HepG2 (cell line): ENCODE measurements at regions not wholly inside any gene's neighbourhood (a gene's known extent, or its start where the extent isn't known, plus 50 kb on each side); places are given as distances from the start of the nearest gene placed in this dataset.
A peak's percentile ranks its signal among the peaks of the same experiment; 100 is the strongest.
"Not testable (repeated sequence)": the region's sequence is repeated elsewhere in the genome, so short reads cannot be mapped to it uniquely, and the experiment has no call there.

Experiments
- ARID5B ChIP-seq: IDR thresholded peaks from 2 replicates; pipeline ENCODE4 v1.4.0; 2020; ENCODE audit warnings: mild to moderate bottlenecking, missing genetic modification reagents
- BCL6 ChIP-seq: IDR thresholded peaks from 2 replicates; pipeline ENCODE4 v1.6.1; 2016; ENCODE audit warnings: missing genetic modification reagents, missing compliant biosample characterization
- ELF3 ChIP-seq: IDR thresholded peaks from 2 replicates; pipeline ENCODE4 v1.6.1; 2016; ENCODE audit warnings: missing genetic modification reagents, missing compliant biosample characterization
- FOXP4 ChIP-seq: sonication (generic); formaldehyde crosslinking; IDR thresholded peaks from 2 replicates; pipeline ENCODE4 v1.4.0; 2020; ENCODE audit warnings: missing genetic modification reagents
- GATAD2A ChIP-seq: IDR thresholded peaks from 2 replicates; pipeline ENCODE4 v1.6.1; 2016
- HNF4A ChIP-seq: sonication (generic); formaldehyde crosslinking; IDR thresholded peaks from 2 replicates; pipeline ENCODE4 v1.4.0; 2020; ENCODE audit warnings: missing genetic modification reagents
- HOXA3 ChIP-seq: sonication (generic); formaldehyde crosslinking; IDR thresholded peaks from 2 replicates; pipeline ENCODE4 v1.5.0; 2020; ENCODE audit warnings: missing genetic modification reagents
- MED1 ChIP-seq: sonication (generic); formaldehyde crosslinking; IDR thresholded peaks from 2 replicates; pipeline ENCODE4 v1.4.0; 2020; ENCODE audit warnings: missing genetic modification reagents
- MIXL1 ChIP-seq: IDR thresholded peaks from 2 replicates; pipeline ENCODE4 v1.6.1; 2016
- NR2F6 ChIP-seq, 2 experiments: IDR thresholded peaks; 2 replicates each; pipeline ENCODE4 v1.6.1; 2016; ENCODE audit warnings: antibody characterized with exemption in 1 of 2, mild to moderate bottlenecking in 1 of 2
- RARA ChIP-seq: IDR thresholded peaks from 2 replicates; pipeline ENCODE4 v1.6.1; 2016; ENCODE audit warnings: missing genetic modification reagents, missing compliant biosample characterization
- RXRA ChIP-seq: sonication (generic); formaldehyde crosslinking; IDR thresholded peaks from 2 replicates; pipeline ENCODE4 v1.5.1; 2020; ENCODE audit warnings: missing genetic modification reagents
- SOX13 ChIP-seq, 3 experiments: fragments of 450-650 bp in 1 of 3; sonication (generic) in 1 of 3; formaldehyde crosslinking in 1 of 3; IDR thresholded peaks in 2 of 3; conservative IDR thresholded peaks in 1 of 3; 2 replicates each; pipeline versions ENCODE4 v1.5.0 to v1.6.1; 2016 to 2020; ENCODE audit warnings: antibody characterized with exemption in 1 of 3, mild to moderate bottlenecking in 1 of 3, missing compliant biosample characterization in 1 of 3, missing genetic modification reagents in 1 of 3, moderate library complexity in 1 of 3
- SOX5 ChIP-seq: IDR thresholded peaks from 2 replicates; pipeline ENCODE4 v1.6.1; 2016; ENCODE audit warnings: borderline replicate concordance
- SP5 ChIP-seq: IDR thresholded peaks from 2 replicates; pipeline ENCODE4 v1.6.1; 2016; ENCODE audit warnings: low read depth, borderline replicate concordance
- THRA ChIP-seq: sonication (generic); formaldehyde crosslinking; IDR thresholded peaks from 2 replicates; pipeline ENCODE4 v1.4.0; 2020; ENCODE audit warnings: missing genetic modification reagents, borderline replicate concordance
- ZFY ChIP-seq: sonication (generic); formaldehyde crosslinking; IDR thresholded peaks from 2 replicates; pipeline ENCODE4 v1.4.0; 2020; ENCODE audit warnings: missing genetic modification reagents
- ZNF143 ChIP-seq: sonication (generic); formaldehyde crosslinking; IDR thresholded peaks from 2 replicates; pipeline ENCODE4 v1.4.0; 2020; ENCODE audit warnings: missing genetic modification reagents
- ZNF281 ChIP-seq: sonication (generic); formaldehyde crosslinking; IDR thresholded peaks from 2 replicates; pipeline ENCODE4 v1.4.0; 2020; ENCODE audit warnings: missing genetic modification reagents, borderline replicate concordance

- TF ChIP-seq ZNF281 (CRISPR knock-in tag) = peak; percentile 18; the same call in 1 of the 2 replicates
- TF ChIP-seq SP5 (CRISPR knock-in tag) = 0 out of 2 replicates have a peak, but pooled peaks have one; percentile 29
- peak; percentile 69 for TF ChIP-seq MED1 (CRISPR knock-in tag)
- 0 out of 2 replicates have a peak, but pooled peaks have one; percentile 31 for TF ChIP-seq ZNF143
- TF ChIP-seq SOX13, NR2F6 (IDR thresholded peaks at IDR 0.05): not testable (repeated sequence)
- TF ChIP-seq SOX13 (CRISPR knock-in tag; conservative IDR thresholded peaks at IDR 0.05 in 1 of 2, IDR thresholded peaks at IDR 0.05 in 1 of 2) = peak in 1 of 2 experiments; percentile 52; a peak in 1 of 4 replicates
- TF ChIP-seq THRA (CRISPR knock-in tag) = peak; percentile 48; the same call in 1 of the 2 replicates
- TF ChIP-seq HOXA3 (CRISPR knock-in tag) = peak; percentile 23; the same call in 1 of the 2 replicates
- peak; percentile 62 for TF ChIP-seq ARID5B (CRISPR knock-in tag)
- 0 out of 2 replicates have a peak, but pooled peaks have one; percentile 39 for TF ChIP-seq MIXL1
- TF ChIP-seq RXRA (CRISPR knock-in tag) = peak; percentile 41; the same call in 1 of the 2 replicates
- peak; percentile 39; the same call in 1 of the 2 replicates for TF ChIP-seq ZFY (CRISPR knock-in tag)
- peak; percentile 75 for TF ChIP-seq NR2F6 (CRISPR knock-in tag; IDR thresholded peaks at IDR 0.05)
- TF ChIP-seq BCL6 = peak; percentile 30; the same call in 1 of the 2 replicates
- TF ChIP-seq HNF4A (CRISPR knock-in tag) = peak; percentile 83
- peak; percentile 81 for TF ChIP-seq ELF3 (CRISPR knock-in tag)
- peak; percentile 53; the same call in 1 of the 2 replicates for TF ChIP-seq SOX5 (CRISPR knock-in tag)
- peak; percentile 78 for TF ChIP-seq RARA (CRISPR knock-in tag)
- TF ChIP-seq FOXP4 = 0 out of 2 replicates have a peak, but pooled peaks have one; percentile 21
- peak; percentile 72 for TF ChIP-seq GATAD2A (CRISPR knock-in tag)
These were observed 88.2 kb downstream of the TRIM69 start (continued) for GRCh38 chr15:44824277-44825145.
